Activated naive CD8-positive, alpha-beta T cell treated with anti-CD3 and anti-CD28 coated beads, Interleukin-2, amount 50 U/mL, for 24 hours (primary cell): ENCODE measurements at regions not wholly inside any gene's neighbourhood (a gene's known extent, or its start where the extent isn't known, plus 50 kb on each side); places are given as distances from the start of the nearest gene placed in this dataset.
"Not testable (repeated sequence)": the region's sequence is repeated elsewhere in the genome, so short reads cannot be mapped to it uniquely, and the experiment has no call there.

ENCODE experiments used
- ATAC-seq: fragments of 150-1000 bp; cut with Tn5 transposase; one replicate; pipeline ENCODE4 v1.10.0; 2021
- DNase-seq: peaks from one replicate; pipeline ENCODE4 v3.0.0; 2021
- H3K27ac Mint-ChIP-seq: one replicate; pipeline ENCODE4 v1.8.0; 2021; ENCODE audit warnings: mild to moderate bottlenecking, mixed read lengths
- H3K27me3 Mint-ChIP-seq: one replicate; pipeline ENCODE4 v1.8.0; 2021; ENCODE audit warnings: mixed read lengths
- H3K36me3 Mint-ChIP-seq: one replicate; pipeline ENCODE4 v1.8.0; 2021; ENCODE audit warnings: low read depth, mixed read lengths
- H3K4me1 Mint-ChIP-seq: one replicate; pipeline ENCODE4 v1.8.0; 2021; ENCODE audit warnings: mixed read lengths
- H3K4me3 Mint-ChIP-seq: one replicate; pipeline ENCODE4 v1.8.0; 2021; ENCODE audit warnings: mild to moderate bottlenecking, moderate library complexity, mixed read lengths
- H3K9me3 Mint-ChIP-seq: one replicate; pipeline ENCODE4 v1.8.0; 2021; ENCODE audit warnings: mixed read lengths

- no peak for ATAC-seq
- Mint-ChIP-seq H3K4me1 (peaks cover 6% of the 10 kb centered on the region), H3K27me3 (peaks cover 14% of the 10 kb centered on the region), H3K9me3 (no peaks in the 10 kb centered on the region), H3K4me3 (no peak overlapping the region), H3K27ac (no peak overlapping the region), H3K36me3 (peaks cover 1% of the 10 kb centered on the region)
- DNase-seq = no peak
Observed at GRCh38 chr2:242038928-242039341, 169.4 kb downstream of the RTP5 start.

DNA sequence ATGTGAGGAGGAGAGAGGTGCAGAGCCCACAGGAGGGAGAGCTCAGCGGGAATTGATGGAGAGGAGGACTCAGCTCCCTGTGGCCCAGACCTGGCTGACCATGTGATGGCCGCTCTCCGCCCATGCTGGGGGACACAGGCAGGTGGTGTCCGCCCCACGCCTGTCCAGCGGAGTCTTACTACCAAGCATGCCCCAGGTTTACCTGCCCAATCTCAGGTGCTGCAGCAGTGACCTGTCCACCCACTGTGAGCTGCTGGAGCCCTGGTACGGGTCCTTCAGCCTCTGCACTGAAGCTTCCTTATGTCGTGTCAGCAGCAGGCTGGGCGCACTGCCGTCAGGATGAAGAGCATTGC is 170.8 kb downstream of the RTP5 start:
- H3K4me3 Mint-ChIP-seq = no peak overlapping the region
- DNase-seq = no peak
- peaks cover 5% of the 10 kb centered on the region for H3K4me1 Mint-ChIP-seq
- H3K27me3 Mint-ChIP-seq = peaks cover 16% of the 10 kb centered on the region
- H3K9me3 Mint-ChIP-seq = no peaks in the 10 kb centered on the region
- no peak for ATAC-seq
- H3K27ac Mint-ChIP-seq = no peak overlapping the region
- peaks cover 1% of the 10 kb centered on the region for H3K36me3 Mint-ChIP-seq

DNA sequence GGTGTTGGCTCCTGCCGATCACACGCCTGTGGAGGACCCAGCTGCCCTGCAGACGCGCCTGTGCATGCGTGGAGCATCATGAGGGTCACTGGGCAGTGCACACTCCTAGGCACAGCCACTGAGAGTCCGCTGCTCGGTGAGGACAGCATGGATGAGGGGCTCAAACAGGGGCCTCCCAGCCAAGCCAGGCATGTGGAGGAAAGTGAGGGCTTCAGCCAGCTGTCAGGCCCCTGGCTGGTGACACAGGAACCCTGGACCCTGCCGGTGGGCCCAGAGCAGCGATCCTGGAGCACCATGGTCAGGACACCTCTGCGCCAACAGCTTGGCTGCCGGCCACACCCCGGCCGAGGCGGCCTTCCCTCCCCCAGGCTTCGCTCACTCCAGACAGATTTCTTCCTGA is 171.2 kb downstream of the RTP5 start:
- no peak overlapping the region for H3K27ac Mint-ChIP-seq
- H3K9me3 Mint-ChIP-seq = no peaks in the 10 kb centered on the region
- H3K4me1 Mint-ChIP-seq = peaks cover 5% of the 10 kb centered on the region
- no peak for ATAC-seq
- no peak for DNase-seq
- H3K4me3 Mint-ChIP-seq = no peak overlapping the region
- peaks cover 1% of the 10 kb centered on the region for H3K36me3 Mint-ChIP-seq
- peaks cover 16% of the 10 kb centered on the region for H3K27me3 Mint-ChIP-seq

GRCh38 chr2:242041816-242042215 is 172.3 kb downstream of the RTP5 start:
- DNase-seq = no peak
- ATAC-seq = no peak
- Mint-ChIP-seq H3K27me3 (peaks cover 14% of the 10 kb centered on the region), H3K9me3 (peaks cover 4% of the 10 kb centered on the region), H3K4me1 (peaks cover 5% of the 10 kb centered on the region), H3K36me3 (peaks cover 1% of the 10 kb centered on the region), H3K4me3 (no peak overlapping the region), H3K27ac (no peak overlapping the region)

- ATAC-seq (no peak), DNase-seq (no peak)
- H3K27ac Mint-ChIP-seq = no peak overlapping the region
- peaks cover 1% of the 10 kb centered on the region for H3K36me3 Mint-ChIP-seq
- H3K9me3 Mint-ChIP-seq = peaks cover 4% of the 10 kb centered on the region
- no peak overlapping the region for H3K4me3 Mint-ChIP-seq
- peaks cover 14% of the 10 kb centered on the region for H3K27me3 Mint-ChIP-seq
- no peaks in the 10 kb centered on the region for H3K4me1 Mint-ChIP-seq
Observed at GRCh38 chr2:242043538-242044312, 174.2 kb downstream of the RTP5 start.

DNA sequence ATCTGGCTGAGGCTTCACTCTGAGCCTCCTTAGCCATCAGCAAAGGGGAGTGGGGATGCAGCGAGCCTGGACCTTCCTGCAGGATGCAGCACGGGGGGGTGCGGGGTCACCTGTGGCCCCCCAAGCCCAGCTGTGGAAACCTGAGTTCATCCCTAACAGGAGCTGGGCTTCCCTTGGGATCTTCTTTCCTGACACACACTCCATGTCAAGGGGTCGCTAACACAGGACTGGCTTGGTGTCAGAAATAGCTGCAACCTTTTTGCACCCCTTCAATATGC is 174.7 kb downstream of the RTP5 start:
- Mint-ChIP-seq H3K27ac (no peak overlapping the region), H3K36me3 (peaks cover 1% of the 10 kb centered on the region), H3K27me3 (peaks cover 14% of the 10 kb centered on the region), H3K9me3 (peaks cover 5% of the 10 kb centered on the region), H3K4me1 (no peaks in the 10 kb centered on the region), H3K4me3 (no peak overlapping the region)
- DNase-seq (no peak), ATAC-seq (no peak)

DNA sequence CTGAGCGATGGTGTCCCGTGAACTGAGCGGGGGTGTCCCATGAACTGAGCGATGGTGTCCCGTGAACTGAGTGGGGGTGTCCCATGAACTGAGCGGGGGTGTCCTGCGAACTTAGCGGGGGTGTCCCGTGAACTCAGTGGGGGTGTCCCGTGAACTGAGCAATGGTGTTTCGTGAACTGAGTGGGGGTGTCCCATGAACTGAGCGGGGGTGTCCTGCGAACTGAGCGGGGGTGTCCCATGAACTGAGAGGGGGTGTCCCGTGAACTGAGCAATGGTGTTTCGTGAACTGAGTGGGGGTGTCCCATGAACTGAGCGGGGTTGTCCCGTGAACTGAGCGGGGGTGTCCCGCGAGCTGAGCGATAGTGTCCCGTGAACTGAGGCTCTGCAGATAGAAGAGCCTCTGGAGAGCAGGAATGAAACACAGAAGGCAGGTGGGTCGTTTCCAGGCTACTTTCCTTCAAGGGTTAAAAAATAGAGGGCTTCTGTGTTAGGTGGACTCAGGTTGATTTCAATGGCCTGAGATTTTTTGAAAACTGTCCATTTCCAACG is 176.1 kb downstream of the RTP5 start:
- not testable (repeated sequence) for H3K4me1 Mint-ChIP-seq, H3K27ac Mint-ChIP-seq, H3K9me3 Mint-ChIP-seq, DNase-seq, H3K4me3 Mint-ChIP-seq, ATAC-seq, H3K36me3 Mint-ChIP-seq
- peaks cover 13% of the 10 kb centered on the region for H3K27me3 Mint-ChIP-seq

DNA sequence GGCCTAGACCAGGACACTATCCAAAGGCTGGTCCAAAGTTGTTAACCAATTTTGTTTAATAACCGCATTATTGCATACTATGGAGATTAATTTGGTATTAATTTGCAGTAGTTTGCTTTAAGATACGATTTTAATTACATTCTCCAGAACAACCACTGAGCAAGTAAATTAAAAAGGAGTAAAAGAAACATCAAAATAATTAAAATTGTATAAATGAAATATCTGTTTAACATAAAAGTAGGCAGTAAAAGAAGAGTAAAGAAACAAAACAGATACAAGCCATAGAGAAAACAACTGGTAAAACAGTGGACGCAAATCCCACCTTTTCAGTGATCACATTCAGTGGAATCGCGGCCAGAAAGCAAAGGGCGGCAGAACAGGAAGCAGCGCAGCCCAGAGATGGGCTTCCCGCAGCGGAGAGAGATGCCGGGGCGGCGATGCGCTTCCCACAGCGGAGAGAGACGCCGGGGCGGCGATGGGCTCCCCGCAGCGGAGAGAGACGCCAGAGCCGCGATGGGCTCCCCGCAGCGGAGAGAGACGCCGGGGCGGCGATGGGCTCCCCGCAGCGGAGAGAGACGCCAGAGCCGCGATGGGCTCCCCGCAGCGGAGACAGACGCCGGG is 176.8 kb downstream of the RTP5 start:
- ATAC-seq (no peak), DNase-seq (no peak)
- Mint-ChIP-seq H3K36me3 (peaks cover 1% of the 10 kb centered on the region), H3K27ac (no peak overlapping the region), H3K4me3 (no peak overlapping the region), H3K27me3 (peaks cover 15% of the 10 kb centered on the region), H3K4me1 (no peaks in the 10 kb centered on the region), H3K9me3 (peaks cover 8% of the 10 kb centered on the region)

DNA sequence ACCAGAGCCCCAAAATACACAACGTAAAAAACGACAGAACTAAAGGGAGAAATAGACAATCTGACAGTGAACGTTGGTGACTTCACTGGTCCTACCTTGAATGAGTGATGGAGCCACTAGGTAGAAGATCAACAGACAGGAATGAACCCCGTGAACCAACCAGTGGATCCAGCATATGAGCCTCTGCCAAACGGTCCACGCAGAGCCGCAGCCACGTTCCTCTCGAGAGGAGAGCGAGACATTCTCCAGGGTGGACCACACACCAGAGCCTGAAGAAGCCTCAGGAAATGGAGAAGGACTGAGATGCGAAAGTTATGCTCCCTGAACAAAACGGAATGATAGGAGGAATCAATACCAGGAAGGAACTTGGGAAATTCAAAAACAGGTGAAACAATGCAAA is 178.4 kb downstream of the RTP5 start:
- Mint-ChIP-seq H3K4me3 (no peak overlapping the region), H3K36me3 (no peaks in the 10 kb centered on the region), H3K27me3 (peaks cover 12% of the 10 kb centered on the region), H3K9me3 (peaks cover 8% of the 10 kb centered on the region), H3K27ac (no peak overlapping the region), H3K4me1 (no peaks in the 10 kb centered on the region)
- DNase-seq = no peak
- ATAC-seq = no peak

DNA sequence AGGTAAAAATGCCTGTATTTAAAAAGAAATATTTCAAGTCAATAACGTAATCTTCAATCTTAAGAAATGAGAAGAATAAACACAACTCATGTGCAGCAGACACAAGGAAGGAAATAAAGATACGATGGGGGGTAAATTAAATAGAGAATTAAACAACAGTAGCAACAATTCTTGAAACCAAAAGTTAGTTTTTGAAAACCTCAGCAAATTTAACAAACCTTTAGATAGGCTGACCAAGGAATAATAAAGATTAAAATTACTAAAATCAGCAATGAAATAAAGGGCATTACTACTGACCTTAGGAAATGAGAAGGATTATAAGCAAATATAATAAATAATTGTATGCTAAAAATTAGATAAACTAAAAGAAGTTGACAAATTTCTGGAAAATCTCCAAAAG is 178.9 kb downstream of the RTP5 start:
- H3K27ac Mint-ChIP-seq = no peak overlapping the region
- H3K27me3 Mint-ChIP-seq = peaks cover 12% of the 10 kb centered on the region
- H3K9me3 Mint-ChIP-seq = peaks cover 8% of the 10 kb centered on the region
- DNase-seq (no peak), ATAC-seq (no peak)
- H3K4me1 Mint-ChIP-seq = no peaks in the 10 kb centered on the region
- no peaks in the 10 kb centered on the region for H3K36me3 Mint-ChIP-seq
- H3K4me3 Mint-ChIP-seq = no peak overlapping the region

DNA sequence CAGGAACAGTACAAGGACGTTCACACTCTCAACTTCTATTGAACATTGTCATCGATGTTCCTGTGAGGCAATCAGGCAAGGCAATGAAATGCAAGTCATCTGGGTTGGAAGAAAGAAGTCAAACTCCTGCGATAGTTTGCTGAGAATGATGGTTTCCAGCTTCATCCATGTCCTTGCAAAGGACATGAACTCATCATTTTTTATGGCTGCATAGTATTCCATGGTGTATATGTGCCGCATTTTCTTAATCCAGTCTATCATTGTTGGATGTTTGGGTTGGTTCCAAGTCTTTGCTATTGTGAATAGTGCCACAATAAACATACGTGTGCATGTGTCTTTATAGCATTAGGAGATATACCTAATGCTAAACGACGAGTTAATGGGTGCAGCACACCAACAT is 180.0 kb downstream of the RTP5 start:
- H3K4me3 Mint-ChIP-seq, H3K4me1 Mint-ChIP-seq, DNase-seq, H3K9me3 Mint-ChIP-seq, H3K27ac Mint-ChIP-seq, H3K36me3 Mint-ChIP-seq, ATAC-seq: not testable (repeated sequence)
- peaks cover 18% of the 10 kb centered on the region for H3K27me3 Mint-ChIP-seq

GRCh38 chr2:242051463-242051862 is 181.9 kb downstream of the RTP5 start:
- no peak for DNase-seq
- no peak for ATAC-seq
- peaks cover 5% of the 10 kb centered on the region for H3K9me3 Mint-ChIP-seq
- H3K27me3 Mint-ChIP-seq = peaks cover 14% of the 10 kb centered on the region
- H3K27ac Mint-ChIP-seq = no peak overlapping the region
- H3K4me1 Mint-ChIP-seq = no peaks in the 10 kb centered on the region
- no peak overlapping the region for H3K4me3 Mint-ChIP-seq
- no peaks in the 10 kb centered on the region for H3K36me3 Mint-ChIP-seq

DNA sequence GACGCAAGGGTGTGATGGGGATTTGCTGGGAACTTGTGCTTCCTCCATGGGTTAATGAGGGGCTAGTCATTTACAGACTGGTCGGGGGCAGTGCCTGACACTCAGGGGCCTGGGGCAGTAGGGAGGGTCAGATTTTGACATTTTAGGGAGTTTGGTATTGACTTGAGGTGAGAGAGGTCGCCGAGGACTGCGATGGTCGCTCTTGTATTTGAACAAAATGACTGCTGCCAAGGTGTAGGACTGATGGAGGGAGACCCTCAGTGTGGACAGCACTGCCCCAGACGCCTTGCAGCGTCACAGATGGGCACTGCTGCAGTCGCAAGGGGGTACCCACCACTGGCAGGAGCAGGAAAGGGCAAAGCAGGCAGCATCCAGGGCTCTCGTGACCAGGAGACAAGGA is 182.9 kb downstream of the RTP5 start:
- Mint-ChIP-seq H3K4me1 (no peaks in the 10 kb centered on the region), H3K27me3 (peaks cover 19% of the 10 kb centered on the region), H3K4me3 (no peak overlapping the region), H3K27ac (no peak overlapping the region), H3K9me3 (peaks cover 4% of the 10 kb centered on the region), H3K36me3 (no peaks in the 10 kb centered on the region)
- ATAC-seq (no peak), DNase-seq (no peak)

DNA sequence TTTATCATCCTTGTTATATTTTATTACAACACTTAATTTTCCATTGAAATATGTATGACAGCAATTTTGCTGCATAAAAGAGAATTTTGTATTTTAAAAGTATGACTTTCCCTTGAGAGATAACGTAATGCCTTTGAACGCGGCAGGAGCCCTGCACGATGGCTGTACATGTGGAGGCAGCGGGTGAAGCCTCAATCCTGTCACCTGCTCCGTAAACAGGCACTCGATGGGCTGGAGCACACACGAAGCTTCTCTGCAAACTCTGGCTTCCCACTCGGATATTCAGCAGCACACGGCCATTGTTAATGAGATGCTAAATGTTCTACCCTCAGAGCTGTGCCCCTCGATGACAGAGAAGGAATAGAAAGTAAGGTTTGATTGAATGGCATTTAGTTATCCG is 184.4 kb downstream of the RTP5 start:
- H3K27me3 Mint-ChIP-seq = peaks cover 13% of the 10 kb centered on the region

DNA sequence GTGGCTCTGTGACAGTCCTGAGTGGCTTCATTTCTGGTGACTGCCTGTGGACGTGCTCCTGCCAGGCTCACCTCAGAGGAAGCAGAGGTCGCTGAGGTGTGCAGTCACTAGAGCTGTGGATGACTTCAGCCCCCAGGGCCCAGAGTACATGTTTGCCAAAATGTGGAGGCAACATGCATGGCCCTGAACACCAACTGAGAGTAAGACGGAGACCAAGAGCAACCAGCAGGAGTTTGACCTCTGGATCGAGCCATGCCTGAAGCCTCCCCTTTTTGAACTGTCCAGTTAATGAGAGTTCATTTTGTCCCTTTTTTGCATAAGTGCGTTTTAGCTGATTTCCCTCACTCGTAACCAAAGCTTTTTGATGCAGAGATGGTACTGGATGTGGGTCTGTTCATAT is 184.9 kb downstream of the RTP5 start:
- H3K4me1 Mint-ChIP-seq = no peaks in the 10 kb centered on the region
- H3K27ac Mint-ChIP-seq = no peak overlapping the region
- H3K9me3 Mint-ChIP-seq = peaks cover 2% of the 10 kb centered on the region

More for the DNA sequence above, 184.4 kb downstream of the RTP5 start:
- no peaks in the 10 kb centered on the region for H3K36me3 Mint-ChIP-seq
- DNase-seq (no peak), ATAC-seq (no peak)
- H3K27ac Mint-ChIP-seq = no peak overlapping the region
- H3K4me3 Mint-ChIP-seq = no peak overlapping the region
- peaks cover 4% of the 10 kb centered on the region for H3K9me3 Mint-ChIP-seq
- H3K4me1 Mint-ChIP-seq = no peaks in the 10 kb centered on the region

More for the DNA sequence above, 184.9 kb downstream of the RTP5 start:
- ATAC-seq (no peak), DNase-seq (no peak)
- no peak overlapping the region for H3K4me3 Mint-ChIP-seq
- peaks cover 16% of the 10 kb centered on the region for H3K27me3 Mint-ChIP-seq
- H3K36me3 Mint-ChIP-seq = no peaks in the 10 kb centered on the region
